Hepatocyte (in vitro differentiated cells): ENCODE measurements at regions not wholly inside any gene's neighbourhood (a gene's known extent, or its start where the extent isn't known, plus 50 kb on each side); places are given as distances from the start of the nearest gene placed in this dataset.

Experiments
- CTCF ChIP-seq: fragments of 200-600 bp; sonication (generic); IDR thresholded peaks from 2 replicates; pipeline ENCODE4 v1.5.1; 2016; ENCODE audit warnings: antibody characterized with exemption, mild to moderate bottlenecking; ENCODE audit not compliant: poor library complexity
- EZH2 ChIP-seq: fragments of 200-600 bp; sonication (generic); IDR thresholded peaks from 2 replicates; pipeline ENCODE4 v1.6.1; 2016; ENCODE audit warnings: antibody characterized with exemption, mild to moderate bottlenecking, borderline replicate concordance

GRCh38 chr7:106335814-106336213 is 51.0 kb upstream of the NAMPT start:
- TF ChIP-seq CTCF (no peak), EZH2 (no peak)
